ENCODE measurements at regions not wholly inside any gene's neighbourhood (a gene's known extent, or its start where the extent isn't known, plus 50 kb on each side); places are given as distances from the start of the nearest gene placed in this dataset.

DNA sequence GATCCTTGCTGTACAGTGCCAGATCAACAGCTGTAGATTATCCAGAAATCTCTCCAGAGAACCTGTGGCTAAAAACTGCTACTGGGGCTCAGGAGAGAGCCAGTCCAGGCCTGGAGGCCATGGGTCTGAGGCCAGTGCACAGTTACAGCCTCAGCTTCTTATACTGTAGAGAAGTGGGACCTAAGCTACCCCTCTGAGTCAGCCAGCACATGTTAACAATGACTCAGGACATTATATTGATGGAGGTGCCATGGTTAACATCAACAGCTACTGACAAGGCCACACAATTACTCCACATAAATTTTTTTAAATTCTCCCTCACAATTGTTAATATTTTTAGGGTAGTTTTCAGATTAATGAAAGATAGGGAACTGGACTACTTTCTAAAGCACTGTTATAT, 138.5 kb downstream of the RBM26 start:
- DNase-seq, result no peak

- DNase-seq, result no peak
Measured at GRCh38 chr13:79258489-79258888, 147.6 kb downstream of the RBM26 start.

DNA sequence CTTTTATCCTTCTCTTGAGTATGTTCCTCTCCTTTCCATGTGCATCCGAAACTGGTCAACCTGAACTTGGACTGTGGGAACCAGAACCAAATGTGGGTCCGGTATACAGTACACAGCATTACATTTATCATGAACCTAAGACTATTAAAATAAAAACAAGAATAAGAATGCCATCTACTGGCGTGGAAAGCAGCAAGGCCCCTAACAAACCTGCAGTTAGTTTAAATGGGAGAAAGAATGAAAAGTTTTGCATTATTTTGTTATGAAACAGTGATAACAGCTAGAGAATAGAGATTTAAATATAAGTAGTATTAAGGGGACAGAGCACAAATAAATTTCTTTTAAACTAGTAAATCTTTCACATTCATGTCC, 159.5 kb downstream of the RBM26 start:
- DNase-seq, result no peak

DNA sequence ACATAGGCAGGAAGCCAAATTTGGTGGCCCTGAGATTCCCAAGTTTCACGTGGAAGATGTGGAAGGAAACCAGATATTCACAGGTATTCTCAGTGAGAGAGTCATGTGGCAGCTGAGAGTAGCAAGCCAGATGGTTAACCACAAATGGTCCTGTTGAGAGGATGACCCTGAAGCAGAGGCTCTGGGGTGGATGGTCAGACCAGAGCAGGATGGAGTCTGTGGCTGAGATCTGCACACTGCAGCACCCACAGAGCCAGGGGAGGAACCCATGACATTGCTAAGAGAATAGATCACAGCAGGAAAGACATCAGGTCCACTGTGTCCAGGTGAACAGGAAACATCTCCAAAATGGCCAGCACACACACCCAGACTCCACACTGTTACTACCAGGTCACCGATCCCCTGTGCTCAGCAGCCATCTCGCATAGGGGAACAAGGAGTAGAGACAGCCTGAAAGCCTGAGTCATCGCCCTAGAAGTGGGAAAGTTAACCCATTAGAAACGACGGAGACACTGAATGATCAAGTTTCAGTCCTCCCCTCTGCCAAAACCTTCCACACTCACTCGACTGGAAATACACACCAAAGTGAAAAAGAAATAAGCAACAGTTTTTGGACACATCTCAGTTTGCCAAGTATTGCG, 160.0 kb downstream of the RBM26 start:
- DNase-seq, result no peak

GRCh38 chr13:79241697-79242096, 164.4 kb downstream of the RBM26 start:
- no peak for DNase-seq

- no peak for DNase-seq
Measured at GRCh38 chr13:79237981-79238380, 168.1 kb downstream of the RBM26 start.

DNA sequence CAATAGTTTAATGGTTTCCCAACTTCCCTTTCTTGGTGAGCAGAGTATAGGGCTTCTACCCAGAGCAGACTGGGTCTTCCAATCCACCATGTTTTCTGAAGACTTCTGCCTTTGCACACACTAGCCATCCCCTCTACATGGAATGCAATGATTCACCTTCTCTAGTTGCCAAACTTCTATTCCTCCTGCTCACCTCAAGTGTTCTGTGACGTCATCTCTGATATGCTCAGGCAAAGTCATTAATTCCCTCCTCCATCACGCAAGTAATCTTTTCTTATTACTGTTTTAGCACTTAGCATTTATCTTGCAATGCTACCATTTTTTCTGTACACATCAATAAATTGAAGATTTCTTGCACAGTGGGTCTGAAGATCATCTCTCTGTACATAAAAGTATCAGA, 174.2 kb downstream of the RBM26 start:
- no peak for DNase-seq

DNA sequence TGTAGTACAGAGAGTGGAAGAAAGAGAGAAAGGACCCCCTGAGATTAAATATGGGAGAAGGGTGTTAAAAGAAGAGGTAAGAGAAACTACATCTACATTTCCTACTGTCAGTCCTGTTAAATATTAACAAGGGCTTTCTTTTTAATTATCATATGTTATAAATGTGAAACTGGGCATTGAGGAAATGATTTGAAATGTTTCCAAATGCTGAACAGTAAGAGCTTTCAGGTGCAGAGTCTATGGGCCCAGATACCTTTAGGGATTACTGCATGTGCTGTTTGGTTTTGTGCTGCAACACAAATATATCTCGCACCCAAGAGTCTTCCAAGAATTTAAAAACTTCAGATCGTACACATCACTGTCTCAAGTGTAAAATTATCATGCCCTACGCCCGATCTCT, 176.3 kb downstream of the RBM26 start:
- no peak for DNase-seq

GRCh38 chr13:79228972-79229371, 177.1 kb downstream of the RBM26 start:
- DNase-seq, result no peak

GRCh38 chr13:79227418-79227817, 178.6 kb downstream of the RBM26 start:
- DNase-seq, result no peak

DNA sequence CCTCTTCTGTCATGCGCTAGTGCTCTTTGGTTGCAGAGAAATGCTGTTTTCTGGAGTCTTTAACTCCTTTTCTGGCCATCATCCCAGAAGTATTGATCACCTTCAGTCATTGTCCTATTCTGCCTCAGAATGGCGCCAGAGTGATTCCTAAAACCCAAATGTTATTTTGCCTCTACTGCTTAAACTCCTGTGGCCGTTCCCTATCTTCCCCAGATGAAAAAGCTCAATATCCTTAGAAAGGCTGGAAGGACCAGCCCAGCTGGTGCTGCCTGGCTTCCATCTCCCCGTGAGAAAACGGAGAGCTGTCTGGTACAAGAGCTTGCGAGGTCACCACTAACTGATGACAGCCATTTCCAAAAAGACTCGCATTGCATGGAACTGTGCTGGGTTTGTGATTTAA, 179.1 kb downstream of the RBM26 start:
- no peak for DNase-seq

- no peak for DNase-seq
Measured at GRCh38 chr13:79226250-79226649, 179.8 kb downstream of the RBM26 start.

GRCh38 chr13:79225487-79226232, 180.4 kb downstream of the RBM26 start:
- no peak for DNase-seq

- no peak for DNase-seq
Measured at GRCh38 chr13:79222427-79223205, 183.4 kb downstream of the RBM26 start.

- no peak for DNase-seq
Measured at GRCh38 chr13:79212064-79212619, 193.9 kb downstream of the RBM26 start.

DNA sequence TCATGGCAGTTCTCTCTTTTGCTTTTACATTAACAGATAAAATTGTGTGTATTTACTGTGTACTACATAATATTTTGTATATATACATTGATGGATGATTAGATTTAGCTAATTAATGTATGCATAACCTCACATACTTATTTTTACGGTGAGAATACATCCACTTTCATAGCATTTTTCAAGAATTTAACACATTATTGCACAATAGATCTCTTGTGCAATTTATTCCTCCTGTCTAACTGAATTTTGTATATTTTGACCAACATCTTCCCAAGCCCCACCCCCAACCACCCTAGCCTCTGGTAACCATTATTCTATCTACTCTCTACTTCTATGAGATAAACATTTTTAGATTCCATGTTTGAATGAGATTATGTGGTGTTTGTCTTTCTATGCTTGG, 194.7 kb downstream of the RBM26 start:
- DNase-seq, result no peak

- no peak for DNase-seq
Measured at GRCh38 chr13:79197933-79198332, 208.1 kb downstream of the RBM26 start.

DNA sequence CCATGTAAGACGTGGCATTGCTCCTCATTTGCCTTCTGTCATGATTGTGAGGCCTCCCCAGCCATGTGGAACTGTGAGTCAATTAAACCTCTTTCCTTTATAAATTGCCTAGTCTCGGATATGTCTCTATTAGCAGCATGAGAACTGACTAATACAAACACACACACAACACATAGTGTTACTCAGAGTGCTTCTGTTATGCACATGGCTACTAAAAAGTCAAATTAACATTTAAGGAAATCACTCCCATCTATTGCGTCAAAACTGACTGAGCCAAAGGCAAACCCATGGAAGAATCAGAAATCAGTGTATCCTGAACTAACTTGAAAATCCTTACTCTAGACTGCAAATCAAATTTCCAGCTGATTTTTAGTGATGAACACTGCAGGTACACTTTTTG, 209.2 kb downstream of the RBM26 start:
- no peak for DNase-seq

DNA sequence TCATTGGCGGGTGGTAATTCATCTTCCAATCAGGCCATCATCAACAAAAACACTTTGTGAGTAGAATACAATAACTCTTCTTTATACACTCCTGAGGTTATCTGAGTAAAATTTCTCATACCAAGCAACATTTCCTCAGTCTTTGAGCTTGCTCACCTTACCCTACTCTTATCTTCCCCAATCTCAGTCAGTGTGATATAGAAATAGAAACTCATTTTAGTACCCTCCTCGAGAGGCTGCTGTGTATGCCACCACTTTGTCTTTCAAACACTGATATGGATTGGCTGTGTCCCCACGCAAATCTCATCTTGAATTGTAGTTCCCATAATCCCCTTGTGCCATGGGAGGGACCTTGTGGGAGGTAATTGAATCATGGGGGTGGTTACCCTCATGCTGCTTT, 209.7 kb downstream of the RBM26 start:
- no peak for DNase-seq

DNA sequence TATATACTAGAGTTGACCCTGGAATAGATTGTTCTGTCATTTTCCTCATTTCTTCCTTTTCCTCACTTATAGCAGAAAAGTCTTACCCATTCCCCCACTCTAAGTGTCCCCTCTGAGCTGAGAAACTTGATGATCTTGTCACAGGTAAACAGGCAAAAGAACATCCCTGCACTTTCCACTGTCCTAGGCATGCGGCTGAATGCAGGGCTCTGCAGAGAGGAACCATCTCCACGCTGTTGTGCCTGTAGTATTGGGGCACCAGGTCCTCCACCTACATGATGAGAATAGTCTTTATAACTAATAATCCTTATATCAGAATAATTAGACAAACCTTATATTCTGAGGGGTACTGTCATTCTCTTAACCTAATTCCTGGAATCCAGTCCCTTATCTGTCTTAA, 211.3 kb downstream of the RBM26 start:
- no peak for DNase-seq

GRCh38 chr13:79194272-79194671, 211.8 kb downstream of the RBM26 start:
- DNase-seq, result no peak

GRCh38 chr13:79191501-79191900, 214.6 kb downstream of the RBM26 start:
- no peak for DNase-seq

- no peak for DNase-seq
Measured at GRCh38 chr13:79190932-79191331, 215.1 kb downstream of the RBM26 start.
